Thoracic aorta (tissue), 2 donors: ENCODE measurements at regions not wholly inside any gene's neighbourhood (a gene's known extent, or its start where the extent isn't known, plus 50 kb on each side); places are given as distances from the start of the nearest gene placed in this dataset.

Experiments used
- ATAC-seq: fragments of 150-250 bp; one replicate; pipeline ENCODE4 v1.8.0; 2017; ENCODE audit warnings: low read depth; ENCODE audit not compliant: insufficient number of reproducible peaks, low FRiP score
- DNase-seq: peaks from one replicate; pipeline ENCODE4 v3.0.0-alpha.2; 2020; ENCODE audit warnings: low spot score
- H3K27ac ChIP-seq, 2 donors: fragments of 200-600 bp; sonication (generic); 1 replicate in 1 of 2; 2 replicates in 1 of 2; pipeline ENCODE4 v1.5.1; 2016; ENCODE audit warnings: mild to moderate bottlenecking in 2 of 2, moderate library complexity in 2 of 2
- H3K27me3 ChIP-seq: fragments of 200-600 bp; sonication (generic); replicated peaks from 2 replicates; pipeline ENCODE4 v1.6.0; 2016; ENCODE audit warnings: mild to moderate bottlenecking; ENCODE audit not compliant: insufficient read depth
- H3K36me3 ChIP-seq: fragments of 200-600 bp; sonication (generic); one replicate; pipeline ENCODE4 v1.5.1; 2016
- H3K4me1 ChIP-seq, 2 donors: fragments of 200-600 bp; sonication (generic); 1 replicate in 1 of 2; 2 replicates in 1 of 2; pipeline versions ENCODE4 v1.5.1 to v1.6.0; 2016; ENCODE audit warnings: low read depth in 2 of 2, mild to moderate bottlenecking in 1 of 2; ENCODE audit not compliant: control insufficient read depth in 1 of 2
- H3K4me3 ChIP-seq: fragments of 200-600 bp; sonication (generic); 2 replicates; pipeline ENCODE4 v1.5.1; 2016; ENCODE audit warnings: mild to moderate bottlenecking
- H3K9me3 ChIP-seq: fragments of 200-600 bp; sonication (generic); 2 replicates; pipeline ENCODE4 v1.5.1; 2016
- TF ChIP-seq, protein P1 (sequence below): fragments of 200-600 bp; sonication (generic); IDR thresholded peaks from one replicate; pipeline ENCODE4 v1.5.1; 2019; ENCODE audit warnings: antibody characterized with exemption

GRCh38 chr12:87227162-87227561 lies 802.0 kb downstream of the C12orf50 start:
- H3K4me3 ChIP-seq = no peak overlapping the region
- no peaks in the 10 kb centered on the region for H3K9me3 ChIP-seq
- TF ChIP-seq, protein P1, sequence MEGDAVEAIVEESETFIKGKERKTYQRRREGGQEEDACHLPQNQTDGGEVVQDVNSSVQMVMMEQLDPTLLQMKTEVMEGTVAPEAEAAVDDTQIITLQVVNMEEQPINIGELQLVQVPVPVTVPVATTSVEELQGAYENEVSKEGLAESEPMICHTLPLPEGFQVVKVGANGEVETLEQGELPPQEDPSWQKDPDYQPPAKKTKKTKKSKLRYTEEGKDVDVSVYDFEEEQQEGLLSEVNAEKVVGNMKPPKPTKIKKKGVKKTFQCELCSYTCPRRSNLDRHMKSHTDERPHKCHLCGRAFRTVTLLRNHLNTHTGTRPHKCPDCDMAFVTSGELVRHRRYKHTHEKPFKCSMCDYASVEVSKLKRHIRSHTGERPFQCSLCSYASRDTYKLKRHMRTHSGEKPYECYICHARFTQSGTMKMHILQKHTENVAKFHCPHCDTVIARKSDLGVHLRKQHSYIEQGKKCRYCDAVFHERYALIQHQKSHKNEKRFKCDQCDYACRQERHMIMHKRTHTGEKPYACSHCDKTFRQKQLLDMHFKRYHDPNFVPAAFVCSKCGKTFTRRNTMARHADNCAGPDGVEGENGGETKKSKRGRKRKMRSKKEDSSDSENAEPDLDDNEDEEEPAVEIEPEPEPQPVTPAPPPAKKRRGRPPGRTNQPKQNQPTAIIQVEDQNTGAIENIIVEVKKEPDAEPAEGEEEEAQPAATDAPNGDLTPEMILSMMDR = no peak
- DNase-seq = no peak
- H3K36me3 ChIP-seq = no peaks in the 10 kb centered on the region
- no peak overlapping the region for H3K27ac ChIP-seq
- no peaks in the 10 kb centered on the region for H3K4me1 ChIP-seq
- no peak for ATAC-seq
- H3K27me3 ChIP-seq = no peaks in the 10 kb centered on the region

GRCh38 chr12:87217491-87217890 lies 811.7 kb downstream of the C12orf50 start:
- no peaks in the 10 kb centered on the region for H3K27me3 ChIP-seq
- DNase-seq (no peak), ATAC-seq (no peak)
- TF ChIP-seq, protein P1 = no peak
- no peaks in the 10 kb centered on the region for H3K36me3 ChIP-seq
- H3K27ac ChIP-seq = no peak overlapping the region
- H3K4me3 ChIP-seq = peak overlapping the region; percentile 22
- no peaks in the 10 kb centered on the region for H3K9me3 ChIP-seq
- peaks cover 16 to 18% of the 10 kb centered on the region in 2 donors for H3K4me1 ChIP-seq

GRCh38 chr12:87216436-87216835 lies 812.8 kb downstream of the C12orf50 start:
- H3K9me3 ChIP-seq = no peaks in the 10 kb centered on the region
- H3K4me1 ChIP-seq = peaks cover 16 to 18% of the 10 kb centered on the region in 2 donors
- ATAC-seq = peak; percentile 50
- no peak overlapping the region for H3K4me3 ChIP-seq
- no peak overlapping the region for H3K27ac ChIP-seq
- no peak for DNase-seq
- H3K27me3 ChIP-seq = no peaks in the 10 kb centered on the region
- no peaks in the 10 kb centered on the region for H3K36me3 ChIP-seq
- TF ChIP-seq, protein P1 = no peak

DNA sequence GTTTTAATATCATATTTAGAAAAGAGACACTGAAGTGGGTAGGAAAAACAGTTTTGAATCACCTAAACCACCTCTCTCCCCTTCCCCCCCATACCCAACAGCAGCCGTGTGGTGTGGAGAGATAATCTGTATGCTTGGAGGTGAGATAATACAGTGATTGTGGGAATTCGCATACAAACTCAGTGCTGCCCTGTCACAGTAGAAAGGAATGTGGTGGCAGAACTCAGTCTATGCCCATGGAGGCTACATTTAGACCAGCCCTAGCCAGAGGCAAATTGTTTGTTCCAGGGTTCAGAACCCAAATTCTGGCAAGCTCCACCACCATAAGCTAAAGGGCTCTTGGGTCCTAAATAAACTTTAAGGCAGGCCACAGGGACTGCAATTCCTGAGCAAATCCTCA lies 827.0 kb downstream of the C12orf50 start:
- TF ChIP-seq, protein P1 = no peak
- Histone ChIP-seq H3K4me1 (no peaks in the 10 kb centered on the region), H3K4me3 (no peak overlapping the region), H3K36me3 (no peaks in the 10 kb centered on the region), H3K27ac (no peak overlapping the region), H3K27me3 (no peaks in the 10 kb centered on the region), H3K9me3 (no peaks in the 10 kb centered on the region)
- no peak for DNase-seq
- no peak for ATAC-seq

DNA sequence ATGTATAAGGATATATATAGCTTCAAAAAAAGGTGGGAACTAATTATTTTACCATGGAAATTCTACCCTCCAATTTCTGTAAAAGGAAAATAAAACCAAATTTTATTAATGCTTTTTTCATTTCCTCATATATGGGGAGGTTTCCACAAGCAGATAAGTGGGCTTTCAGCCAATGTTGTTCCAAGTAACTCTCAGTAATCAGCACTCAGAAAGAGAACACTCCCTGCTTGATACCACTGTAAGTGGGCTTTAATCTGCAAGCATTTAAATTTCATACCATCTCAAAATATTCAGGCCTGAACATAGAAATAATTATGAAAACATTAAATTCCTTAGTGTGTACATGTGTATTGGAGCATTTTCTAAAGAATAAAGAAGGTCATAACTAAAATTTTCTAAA lies 827.6 kb downstream of the C12orf50 start:
- H3K36me3 ChIP-seq = no peaks in the 10 kb centered on the region
- no peaks in the 10 kb centered on the region for H3K9me3 ChIP-seq
- TF ChIP-seq, protein P1 = no peak
- H3K4me3 ChIP-seq = no peak overlapping the region
- ATAC-seq (no peak), DNase-seq (no peak)
- H3K27me3 ChIP-seq = no peaks in the 10 kb centered on the region
- no peak overlapping the region for H3K27ac ChIP-seq
- H3K4me1 ChIP-seq = no peaks in the 10 kb centered on the region
